ENCODE measurements at regions not wholly inside any gene's neighbourhood (a gene's known extent, or its start where the extent isn't known, plus 50 kb on each side); places are given as distances from the start of the nearest gene placed in this dataset.

DNA sequence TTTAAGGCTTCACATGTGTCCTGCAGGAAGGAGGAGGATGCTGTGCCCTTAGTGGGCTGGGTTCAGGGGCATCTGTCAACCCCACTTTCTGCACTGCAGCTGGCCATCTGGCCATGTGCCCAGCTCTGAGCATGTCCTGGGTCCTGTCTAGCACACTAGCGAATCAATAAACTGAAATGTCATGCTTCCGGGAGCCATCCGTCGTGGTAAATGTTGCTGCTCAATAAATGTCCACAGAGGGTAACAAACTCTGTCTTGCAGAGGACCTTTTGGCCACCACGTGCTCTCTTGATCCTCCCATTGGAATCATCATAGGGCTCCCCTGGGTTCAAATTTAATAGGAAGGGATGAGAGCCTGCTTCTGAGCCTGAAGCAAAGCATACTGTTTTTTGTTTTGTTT, 168.6 kb upstream of the PIRT start:
- TF ChIP-seq CTCF (IDR thresholded peaks at IDR 0.05) (no peak), POLR2A (IDR thresholded peaks at IDR 0.05) (no peak)

All from body of pancreas (tissue), 4 donors.